Daoy (cell line): ENCODE measurements at regions not wholly inside any gene's neighbourhood (a gene's known extent, or its start where the extent isn't known, plus 50 kb on each side); places are given as distances from the start of the nearest gene placed in this dataset.

Experiments
- DNase-seq: peaks from one replicate; pipeline ENCODE4 v3.0.0-alpha.2; 2015; ENCODE audit warnings: low read depth

GRCh38 chr3:103617961-103618360, 1183.1 kb downstream of the ZPLD1 start:
- no peak for DNase-seq

GRCh38 chr3:103624271-103624670, 1189.5 kb downstream of the ZPLD1 start:
- DNase-seq: no peak

GRCh38 chr3:103629391-103629790, 1194.6 kb downstream of the ZPLD1 start:
- DNase-seq: no peak

GRCh38 chr3:103644450-103644849, 1209.6 kb downstream of the ZPLD1 start:
- DNase-seq: no peak

GRCh38 chr3:103653996-103654395, 1219.2 kb downstream of the ZPLD1 start:
- no peak for DNase-seq

- no peak for DNase-seq
Measured at GRCh38 chr3:103657756-103658155, 1222.9 kb downstream of the ZPLD1 start.

- no peak for DNase-seq
Measured at GRCh38 chr3:103660810-103661209, 1226.0 kb downstream of the ZPLD1 start.

- no peak for DNase-seq
Measured at GRCh38 chr3:103662591-103662990, 1227.8 kb downstream of the ZPLD1 start.

GRCh38 chr3:103672346-103672745, 1237.5 kb downstream of the ZPLD1 start:
- DNase-seq: no peak

GRCh38 chr3:103684904-103685303, 1250.1 kb downstream of the ZPLD1 start:
- DNase-seq: no peak

GRCh38 chr3:103685939-103686338, 1251.1 kb downstream of the ZPLD1 start:
- DNase-seq: no peak

- no peak for DNase-seq
Measured at GRCh38 chr3:103690536-103690935, 1255.7 kb downstream of the ZPLD1 start.

GRCh38 chr3:103693831-103694230, 1259.0 kb downstream of the ZPLD1 start:
- no peak for DNase-seq

GRCh38 chr3:103698646-103699045, 1263.8 kb downstream of the ZPLD1 start:
- DNase-seq: no peak

- no peak for DNase-seq
Measured at GRCh38 chr3:103699228-103699627, 1264.4 kb downstream of the ZPLD1 start.

GRCh38 chr3:103705641-103706040, 1270.8 kb downstream of the ZPLD1 start:
- DNase-seq: no peak

GRCh38 chr3:103706671-103707070, 1271.9 kb downstream of the ZPLD1 start:
- DNase-seq: no peak

GRCh38 chr3:103711670-103712069, 1276.9 kb downstream of the ZPLD1 start:
- no peak for DNase-seq

GRCh38 chr3:103712320-103713008, 1277.6 kb downstream of the ZPLD1 start:
- DNase-seq: no peak

GRCh38 chr3:103729547-103729946, 1294.7 kb downstream of the ZPLD1 start:
- DNase-seq: no peak

- no peak for DNase-seq
Measured at GRCh38 chr3:103730744-103731143, 1295.9 kb downstream of the ZPLD1 start.

- no peak for DNase-seq
Measured at GRCh38 chr3:103752986-103753385, 1318.2 kb downstream of the ZPLD1 start.

- DNase-seq: no peak
Measured at GRCh38 chr3:103767635-103768034, 1332.8 kb downstream of the ZPLD1 start.

- DNase-seq: no peak
Measured at GRCh38 chr3:103785017-103785416, 1350.2 kb downstream of the ZPLD1 start.
